ENCODE measurements at regions not wholly inside any gene's neighbourhood (a gene's known extent, or its start where the extent isn't known, plus 50 kb on each side); places are given as distances from the start of the nearest gene placed in this dataset.

GRCh38 chr2:177037569-177037968 is 175.0 kb upstream of the HNRNPA3 start:
- Mint-ChIP-seq H3K36me3 (no peaks in the 10 kb centered on the region), H3K27ac (no peak overlapping the region), H3K27me3 (ENCODE audit: low read depth) (peaks cover 40% of the 10 kb centered on the region), H3K4me1 (peaks cover 32% of the 10 kb centered on the region), H3K4me3 (no peak overlapping the region), H3K9me3 (peaks cover 4% of the 10 kb centered on the region)
- no peak for DNase-seq (ENCODE audit: low spot score in 2 of 2, unreplicated experiment in 2 of 2)
- no peak for TF ChIP-seq CTCF (IDR thresholded peaks at IDR 0.05; ENCODE audit: unreplicated experiment)

GRCh38 chr2:177038787-177039484 is 173.7 kb upstream of the HNRNPA3 start:
- Mint-ChIP-seq H3K27ac (no peak overlapping the region), H3K4me3 (no peak overlapping the region), H3K4me1 (peaks cover 37% of the 10 kb centered on the region), H3K36me3 (no peaks in the 10 kb centered on the region), H3K9me3 (peaks cover 4% of the 10 kb centered on the region), H3K27me3 (ENCODE audit: low read depth) (peaks cover 27% of the 10 kb centered on the region)
- no peak for TF ChIP-seq CTCF (IDR thresholded peaks at IDR 0.05; ENCODE audit: unreplicated experiment)
- no peak for DNase-seq (ENCODE audit: low spot score in 2 of 2, unreplicated experiment in 2 of 2)

- no peaks in the 10 kb centered on the region for H3K9me3 Mint-ChIP-seq
- H3K27me3 Mint-ChIP-seq (ENCODE audit: low read depth): peaks cover 24% of the 10 kb centered on the region
- no peaks in the 10 kb centered on the region for H3K36me3 Mint-ChIP-seq
- no peak for TF ChIP-seq CTCF (IDR thresholded peaks at IDR 0.05; ENCODE audit: unreplicated experiment)
- no peak for DNase-seq (ENCODE audit: low spot score in 2 of 2, unreplicated experiment in 2 of 2)
- no peak overlapping the region for H3K27ac Mint-ChIP-seq
- peaks cover 31% of the 10 kb centered on the region for H3K4me1 Mint-ChIP-seq
- H3K4me3 Mint-ChIP-seq: no peak overlapping the region
Observed at GRCh38 chr2:177042311-177042710, 170.3 kb upstream of the HNRNPA3 start.

GRCh38 chr2:177044671-177045070 is 167.9 kb upstream of the HNRNPA3 start:
- no peak for TF ChIP-seq CTCF (IDR thresholded peaks at IDR 0.05; ENCODE audit: unreplicated experiment)
- no peak overlapping the region for H3K27ac Mint-ChIP-seq
- peaks cover 7% of the 10 kb centered on the region for H3K9me3 Mint-ChIP-seq
- no peak for DNase-seq (ENCODE audit: low spot score in 2 of 2, unreplicated experiment in 2 of 2)
- no peak overlapping the region for H3K4me3 Mint-ChIP-seq
- H3K4me1 Mint-ChIP-seq: peaks cover 13% of the 10 kb centered on the region
- H3K27me3 Mint-ChIP-seq (ENCODE audit: low read depth): peaks cover 18% of the 10 kb centered on the region
- H3K36me3 Mint-ChIP-seq: no peaks in the 10 kb centered on the region

- no peaks in the 10 kb centered on the region for H3K36me3 Mint-ChIP-seq
- no peak for DNase-seq (ENCODE audit: low spot score in 2 of 2, unreplicated experiment in 2 of 2)
- peaks cover 21% of the 10 kb centered on the region for H3K4me1 Mint-ChIP-seq
- H3K4me3 Mint-ChIP-seq: no peak overlapping the region
- H3K9me3 Mint-ChIP-seq: peaks cover 7% of the 10 kb centered on the region
- TF ChIP-seq CTCF (IDR thresholded peaks at IDR 0.05; ENCODE audit: unreplicated experiment): no peak
- H3K27me3 Mint-ChIP-seq (ENCODE audit: low read depth): peaks cover 5% of the 10 kb centered on the region
- H3K27ac Mint-ChIP-seq: no peak overlapping the region
Observed at GRCh38 chr2:177048981-177049380, 163.6 kb upstream of the HNRNPA3 start.
